ENCODE measurements at regions not wholly inside any gene's neighbourhood (a gene's known extent, or its start where the extent isn't known, plus 50 kb on each side); places are given as distances from the start of the nearest gene placed in this dataset.

DNA sequence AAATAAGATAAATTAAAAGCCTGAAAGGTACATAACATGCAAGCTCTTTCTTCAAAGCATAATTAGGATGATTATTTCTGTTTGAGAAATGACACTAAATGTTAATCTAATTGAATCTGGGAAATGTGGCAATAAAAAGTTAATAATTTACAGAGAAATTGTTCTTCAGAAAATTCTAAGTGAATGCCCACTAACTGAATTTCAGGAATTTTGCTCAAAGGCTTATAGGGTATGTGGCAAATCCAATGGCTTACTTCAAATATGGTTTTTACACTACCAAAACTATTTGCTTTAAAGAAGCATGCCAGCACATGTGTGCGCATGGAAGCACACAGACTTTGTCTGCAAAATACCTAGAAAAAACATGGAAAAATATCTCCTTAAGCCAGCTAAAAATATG lies 186.6 kb upstream of the FOXD3 start:
- Mint-ChIP-seq H3K27me3 (peaks cover 7% of the 10 kb centered on the region), H3K9me3 (peaks cover 0 to 2% (median 0%) of the 10 kb centered on the region in 7 donors), H3K36me3 (no peaks in the 10 kb centered on the region), H3K4me3 (no peak overlapping the region), H3K4me1 (no peaks in the 10 kb centered on the region), H3K27ac (no peak overlapping the region)
- ATAC-seq (ENCODE audit: low read depth in 2 of 2) (no peak), DNase-seq (no peak)
- Histone ChIP-seq H3K27ac (ENCODE audit: insufficient read depth, low read length, poor library complexity, severe bottlenecking) (no peak overlapping the region), H3K4me3 (ENCODE audit: low read depth, low read length) (no peak overlapping the region), H3K4me1 (ENCODE audit: control insufficient read depth, insufficient read depth, low read length, poor library complexity, severe bottlenecking) (no peaks in the 10 kb centered on the region), H3K36me3 (ENCODE audit: control insufficient read depth, insufficient read depth, low read length) (no peaks in the 10 kb centered on the region), H3K27me3 (ENCODE audit: control insufficient read depth, insufficient read depth, low read length) (peaks cover 2% of the 10 kb centered on the region), H3K9me3 (ENCODE audit: control insufficient read depth in 2 of 2, low read length in 2 of 2) (no peaks in the 10 kb centered on the region)

DNA sequence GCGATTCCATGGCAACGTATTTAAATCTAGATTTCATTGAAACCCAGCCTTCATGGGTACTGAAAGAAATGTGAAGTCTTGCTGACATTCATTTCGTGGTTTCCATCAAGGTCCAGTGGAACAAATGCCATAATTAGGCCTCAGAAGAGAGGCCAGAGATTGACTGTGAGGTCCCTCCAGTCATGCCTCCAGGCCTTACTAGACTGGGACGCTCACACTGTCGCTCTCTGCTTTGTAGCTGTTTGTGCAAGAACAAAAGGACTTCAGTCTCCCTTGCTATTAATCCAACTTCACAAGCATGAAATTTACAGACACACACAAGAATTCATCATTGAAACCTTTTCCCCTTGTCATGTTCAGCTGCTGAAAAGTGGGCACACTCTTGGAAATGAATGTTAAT lies 180.4 kb upstream of the FOXD3 start:
- Histone ChIP-seq H3K9me3 (ENCODE audit: control insufficient read depth in 2 of 2, low read length in 2 of 2) (no peaks in the 10 kb centered on the region), H3K27me3 (ENCODE audit: control insufficient read depth, insufficient read depth, low read length) (no peaks in the 10 kb centered on the region), H3K4me3 (ENCODE audit: low read depth, low read length) (no peak overlapping the region), H3K36me3 (ENCODE audit: control insufficient read depth, insufficient read depth, low read length) (no peaks in the 10 kb centered on the region), H3K27ac (ENCODE audit: insufficient read depth, low read length, poor library complexity, severe bottlenecking) (no peak overlapping the region), H3K4me1 (ENCODE audit: control insufficient read depth, insufficient read depth, low read length, poor library complexity, severe bottlenecking) (no peaks in the 10 kb centered on the region)
- no peak overlapping the region for H3K27ac Mint-ChIP-seq
- no peak for ATAC-seq (ENCODE audit: low read depth in 2 of 2)
- H3K27me3 Mint-ChIP-seq = peaks cover 11% of the 10 kb centered on the region
- no peaks in the 10 kb centered on the region for H3K36me3 Mint-ChIP-seq
- H3K4me3 Mint-ChIP-seq = no peak overlapping the region
- peaks cover 0 to 4% (median 0%) of the 10 kb centered on the region in 7 donors for H3K9me3 Mint-ChIP-seq
- no peaks in the 10 kb centered on the region for H3K4me1 Mint-ChIP-seq
- DNase-seq = no peak

DNA sequence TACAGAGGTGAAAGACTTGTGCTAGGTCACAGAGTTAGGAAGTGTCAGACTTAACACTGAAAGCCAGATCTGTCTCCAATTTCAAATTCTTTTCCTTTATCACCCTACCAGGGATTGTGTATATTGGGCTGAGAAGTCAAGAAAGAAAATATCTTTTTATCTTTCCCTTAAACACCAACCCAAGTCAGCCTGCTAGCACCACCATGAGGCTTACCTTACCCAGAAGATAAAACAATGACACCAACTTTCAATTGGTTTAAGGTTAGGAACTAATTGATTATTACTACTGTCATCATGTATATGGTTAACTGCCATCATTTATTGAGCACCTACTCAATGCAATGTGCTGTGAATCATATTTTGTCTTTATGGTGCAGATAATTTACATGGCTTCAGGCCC lies 178.9 kb upstream of the FOXD3 start:
- Mint-ChIP-seq H3K27ac (no peak overlapping the region), H3K4me1 (no peaks in the 10 kb centered on the region), H3K27me3 (peaks cover 11% of the 10 kb centered on the region), H3K36me3 (no peaks in the 10 kb centered on the region), H3K4me3 (no peak overlapping the region), H3K9me3 (peaks cover 0 to 4% (median 0%) of the 10 kb centered on the region in 7 donors)
- Histone ChIP-seq H3K4me3 (ENCODE audit: low read depth, low read length) (no peak overlapping the region), H3K9me3 (ENCODE audit: control insufficient read depth in 2 of 2, low read length in 2 of 2) (no peaks in the 10 kb centered on the region), H3K4me1 (ENCODE audit: control insufficient read depth, insufficient read depth, low read length, poor library complexity, severe bottlenecking) (no peaks in the 10 kb centered on the region), H3K36me3 (ENCODE audit: control insufficient read depth, insufficient read depth, low read length) (no peaks in the 10 kb centered on the region), H3K27ac (ENCODE audit: insufficient read depth, low read length, poor library complexity, severe bottlenecking) (no peak overlapping the region), H3K27me3 (ENCODE audit: control insufficient read depth, insufficient read depth, low read length) (no peaks in the 10 kb centered on the region)
- no peak for ATAC-seq (ENCODE audit: low read depth in 2 of 2)
- DNase-seq = no peak

DNA sequence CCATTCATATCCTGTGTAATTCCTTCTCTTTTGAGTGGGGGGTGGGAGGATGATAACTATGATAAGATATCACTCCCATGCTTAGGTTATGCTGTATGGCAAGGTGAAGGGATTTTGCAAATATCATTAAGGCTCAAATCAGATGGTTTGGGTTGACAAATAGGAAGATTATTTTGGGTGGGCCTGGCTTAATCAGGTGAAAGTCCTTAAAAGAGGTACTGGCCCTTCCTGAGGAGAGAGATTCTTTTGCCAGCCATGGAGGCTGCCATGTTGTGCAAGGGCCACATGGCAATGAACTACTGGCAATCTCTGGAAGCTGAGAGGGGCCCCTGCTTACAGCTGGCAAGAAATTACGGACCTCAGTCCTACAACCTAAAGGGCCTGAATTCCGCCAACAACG lies 174.6 kb upstream of the FOXD3 start:
- Histone ChIP-seq H3K9me3 (ENCODE audit: control insufficient read depth in 2 of 2, low read length in 2 of 2) (no peaks in the 10 kb centered on the region), H3K4me1 (ENCODE audit: control insufficient read depth, insufficient read depth, low read length, poor library complexity, severe bottlenecking) (no peaks in the 10 kb centered on the region), H3K27me3 (ENCODE audit: control insufficient read depth, insufficient read depth, low read length) (no peaks in the 10 kb centered on the region), H3K27ac (ENCODE audit: insufficient read depth, low read length, poor library complexity, severe bottlenecking) (no peak overlapping the region), H3K36me3 (ENCODE audit: control insufficient read depth, insufficient read depth, low read length) (no peaks in the 10 kb centered on the region), H3K4me3 (ENCODE audit: low read depth, low read length) (no peak overlapping the region)
- Mint-ChIP-seq H3K9me3 (peaks cover 0 to 4% (median 0%) of the 10 kb centered on the region in 7 donors), H3K4me1 (no peaks in the 10 kb centered on the region), H3K4me3 (peak overlapping the region in 1 of 4 donors; percentile 17), H3K27ac (no peak overlapping the region), H3K27me3 (peaks cover 18% of the 10 kb centered on the region), H3K36me3 (no peaks in the 10 kb centered on the region)
- DNase-seq = no peak
- ATAC-seq (ENCODE audit: low read depth in 2 of 2) = no peak

DNA sequence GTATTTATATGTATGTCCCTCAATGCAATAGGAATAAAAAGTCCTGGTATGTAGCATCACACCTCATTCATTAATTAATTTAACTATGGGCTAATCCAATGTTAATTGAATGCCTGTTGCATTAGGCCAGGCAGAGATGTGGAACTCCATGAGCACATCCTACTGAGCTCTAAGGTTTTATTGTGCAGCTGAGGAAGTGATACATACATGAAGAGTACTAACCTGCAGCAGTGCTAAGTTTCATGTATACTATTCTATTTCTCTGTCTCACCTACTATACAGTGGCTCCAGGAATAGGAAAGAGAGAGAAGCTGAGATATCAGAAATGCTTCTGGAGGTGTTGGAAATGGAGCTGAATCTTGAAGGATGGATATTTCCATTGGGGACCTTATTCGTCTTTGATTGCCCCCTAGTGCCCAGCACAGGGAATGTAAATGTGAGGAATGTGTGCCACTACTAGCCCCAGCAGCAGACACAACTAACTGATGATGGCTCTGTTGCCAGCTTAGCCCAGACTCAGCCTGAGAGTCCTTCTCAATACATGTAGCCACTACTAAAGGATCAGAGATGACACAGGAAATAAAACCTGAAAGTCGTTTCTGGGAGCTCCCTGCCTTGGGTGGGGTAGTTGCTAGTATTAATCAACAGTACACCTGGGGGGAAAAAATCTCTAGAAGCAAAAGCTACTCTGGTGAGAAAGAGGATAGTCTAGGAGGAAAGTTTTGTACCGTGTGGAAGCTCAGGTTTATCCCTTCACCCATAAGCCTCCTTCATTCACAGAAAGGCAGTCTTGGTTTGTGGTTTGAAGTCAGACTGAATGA lies 173.3 kb upstream of the FOXD3 start:
- no peaks in the 10 kb centered on the region for H3K27me3 ChIP-seq (ENCODE audit: control insufficient read depth, insufficient read depth, low read length)
- no peak overlapping the region for H3K27ac ChIP-seq (ENCODE audit: insufficient read depth, low read length, poor library complexity, severe bottlenecking)
- no peaks in the 10 kb centered on the region for H3K4me1 ChIP-seq (ENCODE audit: control insufficient read depth, insufficient read depth, low read length, poor library complexity, severe bottlenecking)
- Mint-ChIP-seq H3K36me3 (no peaks in the 10 kb centered on the region), H3K27ac (no peak overlapping the region), H3K27me3 (peaks cover 21% of the 10 kb centered on the region), H3K9me3 (peaks cover 0 to 4% (median 0%) of the 10 kb centered on the region in 7 donors), H3K4me1 (no peaks in the 10 kb centered on the region), H3K4me3 (no peak overlapping the region)
- no peak overlapping the region for H3K4me3 ChIP-seq (ENCODE audit: low read depth, low read length)
- no peaks in the 10 kb centered on the region for H3K9me3 ChIP-seq (ENCODE audit: control insufficient read depth in 2 of 2, low read length in 2 of 2)
- no peaks in the 10 kb centered on the region for H3K36me3 ChIP-seq (ENCODE audit: control insufficient read depth, insufficient read depth, low read length)
- DNase-seq (peak in 1 of 3 donors; percentile 8), ATAC-seq (ENCODE audit: low read depth in 2 of 2) (no peak)

DNA sequence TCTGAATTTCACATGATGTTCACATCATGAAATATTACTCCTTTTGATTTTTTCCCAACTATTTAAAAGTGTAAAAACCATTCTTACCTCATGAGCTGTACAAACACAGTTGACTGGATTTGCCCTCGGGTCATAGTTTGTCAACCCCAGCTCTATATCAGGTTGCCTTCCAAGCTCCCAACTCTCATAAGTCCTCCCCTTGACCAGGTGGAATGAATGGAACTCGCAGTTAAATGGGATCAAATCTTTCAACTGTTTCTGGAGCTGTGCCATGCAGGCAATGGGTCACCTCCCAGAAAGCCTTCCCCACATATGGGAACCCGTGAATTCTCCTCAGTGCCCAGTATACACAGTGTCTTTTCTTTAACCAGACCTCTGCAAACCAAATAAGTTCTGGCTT lies 169.8 kb upstream of the FOXD3 start:
- Histone ChIP-seq H3K27me3 (ENCODE audit: control insufficient read depth, insufficient read depth, low read length) (no peaks in the 10 kb centered on the region), H3K9me3 (ENCODE audit: control insufficient read depth in 2 of 2, low read length in 2 of 2) (no peaks in the 10 kb centered on the region), H3K4me1 (ENCODE audit: control insufficient read depth, insufficient read depth, low read length, poor library complexity, severe bottlenecking) (no peaks in the 10 kb centered on the region), H3K4me3 (ENCODE audit: low read depth, low read length) (no peak overlapping the region), H3K27ac (ENCODE audit: insufficient read depth, low read length, poor library complexity, severe bottlenecking) (no peak overlapping the region), H3K36me3 (ENCODE audit: control insufficient read depth, insufficient read depth, low read length) (no peaks in the 10 kb centered on the region)
- Mint-ChIP-seq H3K4me3 (no peak overlapping the region), H3K27me3 (peaks cover 16% of the 10 kb centered on the region), H3K9me3 (peaks cover 0 to 3% (median 0%) of the 10 kb centered on the region in 7 donors), H3K27ac (no peak overlapping the region), H3K4me1 (no peaks in the 10 kb centered on the region), H3K36me3 (no peaks in the 10 kb centered on the region)
- no peak for ATAC-seq (ENCODE audit: low read depth in 2 of 2)
- no peak for DNase-seq

DNA sequence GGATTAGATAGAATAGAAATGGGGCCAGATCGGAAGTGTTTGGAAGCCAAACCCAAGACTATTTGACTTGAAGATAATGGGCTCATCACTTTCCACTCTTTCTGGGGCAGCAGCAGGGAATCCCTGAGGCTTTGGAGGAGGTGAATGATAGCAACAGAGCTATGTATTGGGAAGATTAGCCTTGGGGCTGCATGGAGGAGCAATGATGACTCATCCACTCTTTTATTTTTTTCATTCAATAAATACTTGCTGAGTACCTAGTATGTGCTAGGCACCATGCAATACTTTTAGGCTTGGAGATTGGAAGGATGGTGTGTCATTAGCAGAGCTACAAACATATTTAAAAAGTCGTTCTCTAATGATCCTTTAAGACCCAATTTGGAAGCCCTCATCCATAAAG lies 166.9 kb upstream of the FOXD3 start:
- H3K9me3 ChIP-seq (ENCODE audit: control insufficient read depth in 2 of 2, low read length in 2 of 2) = no peaks in the 10 kb centered on the region
- Mint-ChIP-seq H3K27me3 (peaks cover 13% of the 10 kb centered on the region), H3K4me1 (no peaks in the 10 kb centered on the region), H3K27ac (no peak overlapping the region), H3K9me3 (peaks cover 0 to 4% (median 0%) of the 10 kb centered on the region in 7 donors), H3K4me3 (no peak overlapping the region), H3K36me3 (no peaks in the 10 kb centered on the region)
- no peak for ATAC-seq (ENCODE audit: low read depth in 2 of 2)
- no peak overlapping the region for H3K4me3 ChIP-seq (ENCODE audit: low read depth, low read length)
- no peaks in the 10 kb centered on the region for H3K4me1 ChIP-seq (ENCODE audit: control insufficient read depth, insufficient read depth, low read length, poor library complexity, severe bottlenecking)
- no peaks in the 10 kb centered on the region for H3K27me3 ChIP-seq (ENCODE audit: control insufficient read depth, insufficient read depth, low read length)
- H3K36me3 ChIP-seq (ENCODE audit: control insufficient read depth, insufficient read depth, low read length) = no peaks in the 10 kb centered on the region
- no peak overlapping the region for H3K27ac ChIP-seq (ENCODE audit: insufficient read depth, low read length, poor library complexity, severe bottlenecking)
- DNase-seq = no peak

DNA sequence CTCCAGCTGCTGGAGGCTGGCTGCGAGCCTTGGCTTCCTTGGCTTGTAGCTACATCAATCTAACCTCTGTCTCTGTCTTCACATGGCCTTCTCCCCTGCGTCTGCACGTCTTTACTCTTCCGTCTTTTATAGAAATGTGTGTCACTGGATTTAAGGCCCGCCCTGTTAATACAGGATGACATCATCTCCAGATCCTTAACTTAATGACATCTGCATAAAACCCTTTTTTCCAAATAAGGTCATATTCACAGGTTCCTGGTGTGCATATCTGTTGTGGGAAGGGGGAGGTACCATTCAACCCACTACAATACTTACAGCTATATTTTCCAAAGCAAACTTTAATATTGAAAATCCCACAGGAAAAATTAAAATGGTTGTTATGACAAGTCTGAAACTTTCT lies 165.3 kb upstream of the FOXD3 start:
- Mint-ChIP-seq H3K4me3 (no peak overlapping the region), H3K4me1 (no peaks in the 10 kb centered on the region), H3K27ac (no peak overlapping the region), H3K27me3 (peaks cover 10% of the 10 kb centered on the region), H3K9me3 (peaks cover 0 to 4% (median 0%) of the 10 kb centered on the region in 7 donors), H3K36me3 (no peaks in the 10 kb centered on the region)
- Histone ChIP-seq H3K27ac (ENCODE audit: insufficient read depth, low read length, poor library complexity, severe bottlenecking) (no peak overlapping the region), H3K4me1 (ENCODE audit: control insufficient read depth, insufficient read depth, low read length, poor library complexity, severe bottlenecking) (no peaks in the 10 kb centered on the region), H3K4me3 (ENCODE audit: low read depth, low read length) (no peak overlapping the region), H3K36me3 (ENCODE audit: control insufficient read depth, insufficient read depth, low read length) (no peaks in the 10 kb centered on the region), H3K9me3 (ENCODE audit: control insufficient read depth in 2 of 2, low read length in 2 of 2) (no peaks in the 10 kb centered on the region), H3K27me3 (ENCODE audit: control insufficient read depth, insufficient read depth, low read length) (no peaks in the 10 kb centered on the region)
- ATAC-seq (ENCODE audit: low read depth in 2 of 2) (no peak), DNase-seq (no peak)
